GM19035 (cell line): ENCODE measurements at regions not wholly inside any gene's neighbourhood (a gene's known extent, or its start where the extent isn't known, plus 50 kb on each side); places are given as distances from the start of the nearest gene placed in this dataset.
A peak's percentile ranks its signal among the peaks of the same experiment; 100 is the strongest.

Experiments used
- ATAC-seq: cut with Tn5 transposase; IDR thresholded peaks from one replicate; pipeline ENCODE4 v1.9.1; 2021; ENCODE audit not compliant: unreplicated experiment

DNA sequence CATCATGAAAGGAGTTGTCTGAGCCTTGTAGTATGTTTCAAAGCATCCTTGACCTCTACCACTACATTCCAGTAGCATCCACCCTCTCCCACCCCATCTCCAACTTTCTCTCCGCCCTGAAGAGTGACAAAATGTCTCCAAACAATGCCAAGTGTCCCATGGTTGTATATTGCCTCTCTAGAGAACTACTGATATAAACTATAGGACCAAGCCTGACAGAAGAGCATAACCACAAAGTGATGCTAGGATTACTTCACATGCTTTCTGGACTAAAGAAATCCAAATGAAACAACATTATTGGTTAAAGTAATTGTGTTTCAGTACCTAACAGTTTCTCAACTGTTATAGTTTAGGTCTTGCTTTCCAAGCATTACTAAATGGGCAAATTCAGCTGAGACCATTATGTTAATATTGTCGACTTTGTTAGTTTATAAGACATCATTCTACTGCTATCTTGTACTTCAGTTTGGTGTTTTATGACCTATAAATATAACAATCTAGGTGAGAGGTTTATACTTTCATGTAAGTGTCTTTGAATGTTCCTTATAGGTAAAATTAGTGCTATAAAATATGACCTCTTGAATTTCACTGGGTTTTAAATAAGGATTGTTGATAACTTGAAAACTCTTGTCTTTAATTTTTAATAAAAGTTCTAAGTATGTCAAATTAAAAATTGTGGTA is 117.4 kb downstream of the SUCNR1 start:
- ATAC-seq = no peak

GRCh38 chr3:151992326-151993041 is 119.0 kb downstream of the SUCNR1 start:
- no peak for ATAC-seq

DNA sequence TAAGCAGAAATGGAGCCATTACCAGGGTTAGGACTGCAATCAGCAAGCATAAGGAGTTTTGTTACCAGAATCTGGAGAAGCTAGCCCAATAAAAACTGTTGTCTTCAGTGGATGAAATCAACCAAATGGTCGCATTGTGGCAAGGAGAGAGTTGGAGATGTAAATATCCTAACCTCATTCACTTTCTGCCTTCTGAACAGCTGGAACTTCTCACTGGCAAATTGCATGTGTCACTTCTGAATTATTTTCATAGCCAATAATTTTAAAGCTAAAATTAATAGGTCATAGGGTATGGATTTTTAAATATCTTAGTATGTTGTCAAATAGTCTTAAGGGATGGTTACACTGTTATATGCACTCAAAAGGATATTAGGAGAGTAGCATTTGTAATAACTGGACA is 121.6 kb downstream of the SUCNR1 start:
- ATAC-seq = no peak

- ATAC-seq = no peak
These were observed 125.3 kb downstream of the SUCNR1 start for GRCh38 chr3:151998744-151999143.

DNA sequence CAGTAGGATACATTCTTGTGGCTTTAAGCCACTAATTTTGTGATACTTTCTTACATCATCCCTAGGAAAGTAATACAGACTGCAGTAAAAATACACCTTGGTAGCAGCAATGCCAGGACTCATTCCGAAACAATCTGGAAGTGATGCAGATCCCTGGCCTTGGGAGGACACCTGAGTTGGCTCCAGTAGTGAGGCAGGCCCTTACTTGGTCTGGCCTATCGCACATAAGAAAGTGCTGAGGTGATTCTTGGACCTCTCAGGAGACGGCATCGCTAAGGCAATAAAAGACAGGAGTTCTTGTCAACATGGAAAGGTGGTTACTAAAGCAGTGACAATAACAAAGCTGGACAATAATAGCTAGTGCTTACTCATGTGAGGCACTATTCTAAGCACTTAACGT is 126.5 kb downstream of the SUCNR1 start:
- ATAC-seq = no peak

GRCh38 chr3:152011812-152012735 is 138.6 kb downstream of the SUCNR1 start:
- ATAC-seq = no peak

DNA sequence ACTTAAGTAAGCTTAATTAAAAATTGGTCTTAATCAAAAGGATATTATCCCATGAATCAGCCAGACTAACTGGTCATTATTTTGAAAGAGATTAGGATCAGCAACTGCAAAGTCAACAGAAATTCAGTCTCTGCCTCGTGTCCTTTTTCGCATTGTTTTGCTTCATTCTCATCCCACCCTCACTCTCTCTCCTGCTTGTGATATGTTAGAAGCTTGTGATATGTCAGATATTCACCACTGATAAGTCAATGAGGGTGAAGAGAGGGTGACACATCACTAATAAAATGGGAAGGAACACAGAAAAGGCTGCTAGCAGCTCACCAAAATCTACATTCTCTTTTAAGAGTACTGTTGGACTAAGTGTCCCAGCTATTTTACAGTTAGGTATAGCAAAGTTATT is 146.1 kb downstream of the SUCNR1 start:
- ATAC-seq = no peak

- ATAC-seq = no peak
These were observed 148.6 kb downstream of the SUCNR1 start for GRCh38 chr3:152021951-152022461.

GRCh38 chr3:152026033-152026556 is 152.7 kb downstream of the SUCNR1 start:
- ATAC-seq = no peak

DNA sequence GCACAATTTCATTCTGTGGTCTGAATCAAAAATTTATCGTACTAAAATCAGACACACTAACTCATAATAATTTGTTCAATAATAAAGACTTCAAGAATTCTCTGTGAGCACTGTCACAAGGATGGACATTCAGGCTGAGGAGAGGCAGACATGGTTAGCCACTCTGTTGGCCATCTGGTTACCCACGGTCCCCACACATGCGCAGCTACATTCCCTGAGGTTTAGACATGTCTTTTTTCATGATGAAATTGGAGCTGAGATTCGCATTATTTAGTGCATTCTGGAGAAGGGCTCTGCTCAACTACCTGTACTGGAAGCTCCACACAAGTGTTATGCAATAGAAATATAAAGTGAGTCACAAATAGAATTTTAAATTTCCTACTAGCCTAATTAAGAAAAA is 156.9 kb downstream of the SUCNR1 start:
- ATAC-seq = no peak

GRCh38 chr3:152031321-152031720 is 157.9 kb downstream of the SUCNR1 start:
- ATAC-seq = no peak

DNA sequence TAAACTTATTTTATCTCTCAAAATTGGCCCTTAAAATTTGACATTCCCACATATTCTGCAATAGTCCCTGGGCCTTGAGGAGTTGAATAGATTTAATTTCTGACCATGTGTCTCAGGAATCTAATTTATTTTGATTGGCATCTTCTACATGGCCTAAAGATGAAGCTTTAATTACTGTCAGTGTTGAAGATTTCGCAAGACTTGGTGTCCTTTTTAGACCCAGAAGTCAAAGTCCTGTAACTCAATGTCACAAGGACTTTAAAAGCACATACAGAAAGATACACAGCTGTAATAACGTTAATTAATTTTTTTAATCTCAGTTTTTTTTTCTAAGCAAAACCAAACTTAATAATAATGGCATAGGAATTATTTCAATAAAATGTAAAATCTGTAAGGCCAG is 163.9 kb downstream of the SUCNR1 start:
- no peak for ATAC-seq

GRCh38 chr3:152037953-152038352 is 164.5 kb downstream of the SUCNR1 start:
- no peak for ATAC-seq

DNA sequence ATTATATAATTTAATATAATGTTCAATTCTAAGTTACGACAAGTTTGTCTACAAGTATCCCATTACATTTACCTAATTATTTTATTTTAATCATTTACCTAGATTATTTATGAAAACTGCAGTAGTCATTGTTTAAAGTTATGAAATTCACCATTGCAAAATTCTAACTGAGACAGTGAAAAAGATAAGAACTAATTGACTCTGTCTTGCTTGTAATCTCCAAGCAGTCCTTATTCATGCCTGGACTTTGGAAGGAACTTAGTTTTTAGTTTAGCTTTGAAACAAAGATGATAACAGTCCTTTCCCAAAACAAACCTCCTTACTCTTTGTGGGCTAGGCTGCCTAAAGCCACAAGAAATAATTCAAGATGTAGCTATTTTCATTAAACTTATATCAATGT is 165.0 kb downstream of the SUCNR1 start:
- ATAC-seq = no peak

GRCh38 chr3:152039887-152040286 is 166.4 kb downstream of the SUCNR1 start:
- ATAC-seq = peak; percentile 97

GRCh38 chr3:152040319-152040718 is 166.9 kb downstream of the SUCNR1 start:
- ATAC-seq = no peak

DNA sequence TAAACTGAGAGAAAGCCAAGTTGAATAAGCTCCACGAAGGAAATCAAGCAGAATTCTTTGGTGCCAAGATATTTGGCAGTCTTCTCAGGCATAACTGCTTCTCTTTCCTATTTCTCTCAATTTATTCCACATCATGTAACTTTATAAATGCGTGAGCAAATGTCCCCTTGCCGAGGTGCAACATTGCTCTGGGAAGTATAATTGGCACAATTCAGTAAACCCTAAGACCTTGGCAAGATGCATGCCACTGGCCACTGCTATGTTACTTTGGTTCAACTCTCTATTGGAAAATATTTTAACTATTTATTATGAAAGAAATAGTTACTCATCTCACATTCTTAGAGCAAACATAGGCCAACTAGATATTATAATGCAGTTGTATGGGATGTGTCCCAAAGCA is 170.2 kb downstream of the SUCNR1 start:
- ATAC-seq = no peak

- ATAC-seq = no peak
These were observed 172.8 kb downstream of the SUCNR1 start for GRCh38 chr3:152046280-152046679.

- ATAC-seq = no peak
These were observed 174.0 kb downstream of the SUCNR1 start for GRCh38 chr3:152047465-152047864.

DNA sequence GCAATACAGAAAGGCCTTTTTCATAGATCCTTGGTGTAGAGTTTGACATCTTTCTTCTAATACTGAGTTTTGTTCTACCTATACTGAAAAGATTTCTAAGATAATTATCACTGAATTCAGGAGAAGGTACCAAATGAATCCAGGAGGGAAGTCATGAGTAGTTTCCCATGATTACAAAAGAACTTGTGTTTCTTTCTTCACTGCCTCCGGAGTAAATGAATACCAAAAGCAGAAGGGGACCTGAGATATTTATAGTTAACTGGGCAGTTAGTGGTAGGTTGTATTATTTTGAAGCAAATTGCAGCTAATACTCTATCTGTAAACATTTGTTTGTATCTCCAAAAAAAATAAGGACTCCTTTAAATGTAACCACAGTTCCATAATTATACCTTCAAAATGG is 175.4 kb downstream of the SUCNR1 start:
- ATAC-seq = no peak

DNA sequence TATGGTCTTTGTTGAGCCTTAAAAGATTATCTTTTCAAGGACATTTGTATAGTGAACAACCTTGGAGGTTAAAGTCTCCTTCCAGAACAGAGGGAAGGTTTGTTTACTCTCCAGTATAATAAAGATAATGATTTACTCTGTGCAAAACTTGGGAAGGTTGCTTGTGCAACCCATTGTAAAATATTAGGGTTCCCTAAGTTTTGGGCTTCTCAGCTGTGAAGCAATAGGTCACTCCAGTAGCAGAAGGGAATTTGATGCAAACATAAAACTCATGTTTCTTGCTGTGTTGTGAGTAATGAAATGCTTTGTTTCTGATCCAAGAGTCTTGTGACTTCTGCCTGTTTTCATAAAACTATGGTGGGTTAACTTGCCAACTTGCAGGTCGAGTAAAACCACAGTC is 177.5 kb downstream of the SUCNR1 start:
- ATAC-seq = no peak
